Activated naive CD4-positive, alpha-beta T cell treated with anti-CD3 and anti-CD28 coated beads, Interleukin-2, amount 50 U/mL, for 72 hours (primary cell): ENCODE measurements at regions not wholly inside any gene's neighbourhood (a gene's known extent, or its start where the extent isn't known, plus 50 kb on each side); places are given as distances from the start of the nearest gene placed in this dataset.

Source experiments
- ATAC-seq, 2 donors: fragments of 150-1000 bp; cut with Tn5 transposase; 2 replicates each; pipeline ENCODE4 v1.10.0; 2021; ENCODE audit warnings: mild to moderate bottlenecking in 2 of 2, moderate library complexity in 2 of 2
- DNase-seq, 2 donors: peaks; one replicate each; pipeline ENCODE4 v3.0.0; 2021 to 2022; ENCODE audit warnings: low spot score in 2 of 2
- H3K27ac Mint-ChIP-seq, 2 donors: one replicate each; pipeline ENCODE4 v1.8.0; 2022; ENCODE audit warnings: mild to moderate bottlenecking in 2 of 2, mixed read lengths in 2 of 2
- H3K36me3 Mint-ChIP-seq, 2 donors: one replicate each; pipeline ENCODE4 v1.8.0; 2022; ENCODE audit warnings: mixed read lengths in 2 of 2
- H3K9me3 Mint-ChIP-seq, 2 donors: one replicate each; pipeline ENCODE4 v1.8.0; 2022; ENCODE audit warnings: mixed read lengths in 2 of 2

GRCh38 chr3:170727754-170728153 is 141.9 kb upstream of the SLC7A14 start:
- DNase-seq (no peak), ATAC-seq (no peak)
- H3K9me3 Mint-ChIP-seq: no peaks in the 10 kb centered on the region
- H3K27ac Mint-ChIP-seq: no peak overlapping the region
- H3K36me3 Mint-ChIP-seq: no peaks in the 10 kb centered on the region

GRCh38 chr3:170726976-170727661 is 141.2 kb upstream of the SLC7A14 start:
- no peak for ATAC-seq

GRCh38 chr3:170725285-170725731 is 139.4 kb upstream of the SLC7A14 start:
- DNase-seq (no peak), ATAC-seq (no peak)
- Mint-ChIP-seq H3K27ac (no peak overlapping the region), H3K9me3 (no peaks in the 10 kb centered on the region), H3K36me3 (no peaks in the 10 kb centered on the region)

More at GRCh38 chr3:170726976-170727661, 141.2 kb upstream of the SLC7A14 start:
- no peak for DNase-seq
- no peaks in the 10 kb centered on the region for H3K36me3 Mint-ChIP-seq
- H3K9me3 Mint-ChIP-seq: no peaks in the 10 kb centered on the region
- no peak overlapping the region for H3K27ac Mint-ChIP-seq

- ATAC-seq: no peak
- no peaks in the 10 kb centered on the region for H3K36me3 Mint-ChIP-seq
- no peak for DNase-seq
- no peak overlapping the region for H3K27ac Mint-ChIP-seq
- no peaks in the 10 kb centered on the region for H3K9me3 Mint-ChIP-seq
Observed at GRCh38 chr3:170724599-170725280, 138.9 kb upstream of the SLC7A14 start.

GRCh38 chr3:170723241-170723640 is 137.4 kb upstream of the SLC7A14 start:
- ATAC-seq (no peak), DNase-seq (no peak)
- Mint-ChIP-seq H3K9me3 (peaks cover 0 to 3% of the 10 kb centered on the region in 2 donors), H3K36me3 (no peaks in the 10 kb centered on the region), H3K27ac (no peak overlapping the region)

- Mint-ChIP-seq H3K36me3 (no peaks in the 10 kb centered on the region), H3K9me3 (peaks cover 0 to 3% of the 10 kb centered on the region in 2 donors), H3K27ac (no peak overlapping the region)
- DNase-seq (no peak), ATAC-seq (no peak)
Observed at GRCh38 chr3:170721563-170721962, 135.7 kb upstream of the SLC7A14 start.

- no peaks in the 10 kb centered on the region for H3K36me3 Mint-ChIP-seq
- no peak for DNase-seq
- no peak for ATAC-seq
Observed at GRCh38 chr3:170719300-170719699, 133.4 kb upstream of the SLC7A14 start.

GRCh38 chr3:170718848-170719247 is 133.0 kb upstream of the SLC7A14 start:
- Mint-ChIP-seq H3K36me3 (no peaks in the 10 kb centered on the region), H3K9me3 (peaks cover 0 to 10% of the 10 kb centered on the region in 2 donors), H3K27ac (no peak overlapping the region)
- ATAC-seq (no peak), DNase-seq (no peak)

More at GRCh38 chr3:170719300-170719699, 133.4 kb upstream of the SLC7A14 start:
- H3K9me3 Mint-ChIP-seq: peaks cover 0 to 10% of the 10 kb centered on the region in 2 donors
- no peak overlapping the region for H3K27ac Mint-ChIP-seq

GRCh38 chr3:170717410-170718402 is 131.8 kb upstream of the SLC7A14 start:
- H3K36me3 Mint-ChIP-seq: no peaks in the 10 kb centered on the region
- DNase-seq (no peak), ATAC-seq (no peak)
- no peak overlapping the region for H3K27ac Mint-ChIP-seq
- H3K9me3 Mint-ChIP-seq: peaks cover 0 to 10% of the 10 kb centered on the region in 2 donors

- no peak overlapping the region for H3K27ac Mint-ChIP-seq
- H3K36me3 Mint-ChIP-seq: no peaks in the 10 kb centered on the region
- peaks cover 0 to 10% of the 10 kb centered on the region in 2 donors for H3K9me3 Mint-ChIP-seq
- no peak for DNase-seq
- no peak for ATAC-seq
Observed at GRCh38 chr3:170716172-170716805, 130.4 kb upstream of the SLC7A14 start.

- peaks cover 0 to 10% of the 10 kb centered on the region in 2 donors for H3K9me3 Mint-ChIP-seq
- no peaks in the 10 kb centered on the region for H3K36me3 Mint-ChIP-seq
- DNase-seq (no peak), ATAC-seq (no peak)
- no peak overlapping the region for H3K27ac Mint-ChIP-seq
Observed at GRCh38 chr3:170714562-170715535, 129.0 kb upstream of the SLC7A14 start.

- DNase-seq (no peak), ATAC-seq (no peak)
- H3K9me3 Mint-ChIP-seq: peaks cover 0 to 14% of the 10 kb centered on the region in 2 donors
- no peaks in the 10 kb centered on the region for H3K36me3 Mint-ChIP-seq
- no peak overlapping the region for H3K27ac Mint-ChIP-seq
Observed at GRCh38 chr3:170714122-170714521, 128.2 kb upstream of the SLC7A14 start.

- no peaks in the 10 kb centered on the region for H3K36me3 Mint-ChIP-seq
- H3K27ac Mint-ChIP-seq: no peak overlapping the region
- peaks cover 0 to 14% of the 10 kb centered on the region in 2 donors for H3K9me3 Mint-ChIP-seq
- no peak for DNase-seq
- ATAC-seq: no peak
Observed at GRCh38 chr3:170713653-170714052, 127.8 kb upstream of the SLC7A14 start.

- ATAC-seq (no peak), DNase-seq (no peak)
- no peaks in the 10 kb centered on the region for H3K36me3 Mint-ChIP-seq
- no peak overlapping the region for H3K27ac Mint-ChIP-seq
- peaks cover 0 to 11% of the 10 kb centered on the region in 2 donors for H3K9me3 Mint-ChIP-seq
Observed at GRCh38 chr3:170712798-170713197, 126.9 kb upstream of the SLC7A14 start.

- DNase-seq: no peak
- no peak overlapping the region for H3K27ac Mint-ChIP-seq
- H3K36me3 Mint-ChIP-seq: no peaks in the 10 kb centered on the region
- no peak for ATAC-seq
- H3K9me3 Mint-ChIP-seq: peaks cover 0 to 11% of the 10 kb centered on the region in 2 donors
Observed at GRCh38 chr3:170712336-170712735, 126.5 kb upstream of the SLC7A14 start.
